ENCODE measurements at regions not wholly inside any gene's neighbourhood (a gene's known extent, or its start where the extent isn't known, plus 50 kb on each side); places are given as distances from the start of the nearest gene placed in this dataset.

- no peak for DNase-seq (ENCODE audit: low spot score)
Measured at GRCh38 chr15:38860253-38860652, 295.6 kb upstream of the RASGRP1 start.

- no peak for DNase-seq (ENCODE audit: low spot score)
Measured at GRCh38 chr15:38860674-38861073, 296.1 kb upstream of the RASGRP1 start.

GRCh38 chr15:38861108-38861507, 296.5 kb upstream of the RASGRP1 start:
- no peak for DNase-seq (ENCODE audit: low spot score)

GRCh38 chr15:38862099-38862498, 297.5 kb upstream of the RASGRP1 start:
- DNase-seq (ENCODE audit: low spot score): no peak

DNA sequence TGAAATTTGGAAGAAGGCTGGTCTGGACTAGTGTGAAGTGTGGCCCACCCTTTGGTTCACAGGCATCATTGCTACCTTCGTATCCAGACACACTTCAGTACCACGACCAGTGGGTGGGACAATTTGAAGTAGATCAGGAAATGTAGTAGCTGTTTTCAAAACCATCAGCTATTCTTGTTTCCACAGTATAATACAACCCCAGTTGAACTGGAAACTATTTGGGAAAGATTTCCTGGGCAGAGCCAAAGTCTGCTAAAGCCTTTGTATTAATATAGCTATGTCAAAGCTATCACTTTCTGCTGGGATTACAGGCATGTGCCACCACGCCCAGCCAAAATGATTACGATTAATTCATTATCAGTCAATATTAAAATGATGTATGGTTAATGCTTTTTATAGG, 298.8 kb upstream of the RASGRP1 start:
- DNase-seq (ENCODE audit: low spot score): no peak

DNA sequence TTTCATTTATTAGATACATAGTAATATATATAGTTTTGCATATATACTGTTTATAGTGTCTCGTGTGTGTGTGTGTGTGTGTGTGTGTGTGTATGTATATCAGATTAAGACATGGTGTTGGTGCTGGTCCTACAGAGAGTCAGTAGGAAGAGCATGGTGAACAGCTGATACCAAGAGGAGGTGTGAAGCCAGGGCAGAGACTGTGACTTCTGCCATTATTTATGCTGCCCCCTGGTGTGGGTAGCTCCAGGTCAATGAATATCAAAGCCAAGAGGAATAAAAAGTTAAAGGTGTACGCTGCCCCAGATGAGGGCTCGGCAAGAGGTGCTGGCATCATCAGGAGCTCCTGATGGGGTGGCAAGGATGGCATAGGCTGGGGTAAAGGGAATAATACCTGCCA, 299.5 kb upstream of the RASGRP1 start:
- no peak for DNase-seq (ENCODE audit: low spot score)

DNA sequence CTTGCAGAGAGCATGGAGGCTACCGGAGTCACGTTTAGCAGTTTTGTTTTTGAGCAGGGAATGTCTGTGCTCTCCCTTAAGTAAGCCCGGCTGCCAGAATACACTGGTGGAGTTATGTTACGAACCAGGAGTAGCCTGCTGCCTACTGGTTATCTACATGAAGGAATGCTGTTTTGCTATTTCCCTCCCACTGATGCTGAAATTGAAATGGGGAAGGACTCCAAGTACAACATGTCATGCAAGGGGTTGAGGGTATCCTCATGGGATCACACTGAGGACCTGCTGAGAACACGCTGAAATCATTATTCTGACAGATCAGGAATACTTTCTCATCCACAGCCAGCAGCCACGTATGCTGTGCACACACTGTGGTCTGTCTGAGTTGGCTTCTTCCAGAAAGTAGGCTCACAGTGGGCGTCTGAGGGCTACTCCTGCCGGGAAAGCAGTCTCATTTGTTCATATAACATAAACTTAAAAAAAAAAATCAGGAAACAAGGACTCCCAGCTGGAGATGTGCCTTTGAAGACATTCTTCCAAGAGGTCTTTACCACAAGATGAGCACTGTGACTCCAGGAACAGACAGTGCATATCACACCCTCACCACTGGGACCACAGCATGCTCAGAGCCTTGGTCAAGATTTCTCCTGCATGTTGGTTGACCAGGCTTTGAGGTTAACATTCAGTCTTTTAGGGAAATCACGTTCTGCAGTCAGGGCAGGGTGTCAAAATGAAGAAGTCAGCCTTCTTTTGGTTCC, 300.4 kb upstream of the RASGRP1 start:
- peak; percentile 45 for DNase-seq (ENCODE audit: low spot score)

- DNase-seq (ENCODE audit: low spot score): no peak
Measured at GRCh38 chr15:38867556-38867955, 302.9 kb upstream of the RASGRP1 start.

DNA sequence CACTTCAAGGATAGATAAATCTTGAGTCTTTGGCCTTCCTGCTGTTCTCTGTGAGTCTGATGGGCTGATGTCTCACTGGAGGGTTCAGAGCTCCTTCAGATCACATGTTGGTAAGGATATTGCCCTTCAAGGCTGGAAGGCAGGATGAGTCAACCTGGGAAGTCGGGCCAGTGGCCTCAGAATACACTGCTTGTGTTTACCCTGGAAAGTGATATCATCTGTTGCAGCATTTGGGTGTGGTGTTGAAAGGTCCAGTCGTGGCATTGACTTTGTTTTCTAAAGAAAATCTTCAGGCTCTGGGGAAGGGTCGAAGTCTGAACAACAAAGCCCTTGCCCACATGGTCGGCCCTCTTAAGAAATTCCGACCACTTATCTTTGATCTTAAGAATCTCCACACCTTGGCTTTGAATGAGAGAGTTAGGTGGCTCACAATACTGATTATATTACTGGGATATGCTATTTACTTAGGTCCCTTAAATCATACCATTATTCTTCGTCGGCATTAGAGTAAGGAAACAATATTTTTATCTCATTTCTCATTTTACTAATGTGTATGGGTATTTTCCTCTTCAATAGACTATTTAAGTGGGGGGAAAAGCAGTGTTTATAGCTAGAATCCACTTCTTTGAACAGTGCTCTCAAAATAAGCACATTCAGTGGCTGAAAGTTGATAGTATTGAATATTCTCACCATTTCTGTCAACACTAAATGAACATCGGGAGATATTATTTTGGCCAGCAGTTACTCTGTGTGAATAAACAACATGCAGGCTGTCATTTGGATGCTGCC, 303.9 kb upstream of the RASGRP1 start:
- peak; percentile 81 for DNase-seq (ENCODE audit: low spot score)

DNA sequence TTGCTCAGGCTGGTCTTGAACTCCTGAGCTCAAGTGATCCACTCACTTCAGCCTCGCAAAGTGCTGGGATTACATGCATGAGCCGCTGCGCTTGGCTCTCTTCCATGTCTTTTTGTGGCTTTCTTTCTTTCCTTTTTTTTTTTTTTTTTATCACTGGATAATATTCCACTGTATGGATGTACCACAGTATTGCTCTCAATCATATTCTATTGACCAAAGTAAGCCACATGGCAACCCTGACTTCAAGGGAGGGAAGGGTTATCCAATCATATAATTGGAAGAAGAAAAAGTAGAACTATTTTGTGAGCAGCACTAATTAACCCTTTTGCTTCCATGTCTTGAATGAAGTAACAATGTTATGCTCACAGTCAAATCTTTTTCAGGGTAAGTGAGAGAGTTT, 307.0 kb upstream of the RASGRP1 start:
- no peak for DNase-seq (ENCODE audit: low spot score)

- no peak for DNase-seq (ENCODE audit: low spot score)
Measured at GRCh38 chr15:38872732-38873131, 308.1 kb upstream of the RASGRP1 start.

DNA sequence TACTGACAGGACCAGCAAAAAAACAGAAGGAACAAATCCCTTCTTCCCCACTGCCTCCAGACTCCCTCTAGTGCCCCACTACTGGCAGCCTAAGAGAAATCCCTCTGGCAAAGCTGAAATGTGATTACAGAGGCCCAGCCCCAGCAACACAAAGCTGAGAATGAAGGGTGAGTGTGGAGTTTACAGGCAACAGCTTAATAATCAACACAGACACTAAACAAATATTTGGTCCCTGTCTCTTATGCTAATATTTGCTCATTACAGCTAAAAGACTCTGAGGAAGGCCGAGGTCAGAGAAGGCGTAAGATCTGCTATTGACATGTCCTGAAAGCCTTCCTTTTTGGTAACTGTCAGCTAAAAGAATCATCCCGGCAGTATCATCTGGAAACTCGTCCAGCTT, 308.5 kb upstream of the RASGRP1 start:
- DNase-seq (ENCODE audit: low spot score): no peak

GRCh38 chr15:38874464-38874863, 309.9 kb upstream of the RASGRP1 start:
- no peak for DNase-seq (ENCODE audit: low spot score)

- DNase-seq (ENCODE audit: low spot score): no peak
Measured at GRCh38 chr15:38876211-38876610, 311.6 kb upstream of the RASGRP1 start.

DNA sequence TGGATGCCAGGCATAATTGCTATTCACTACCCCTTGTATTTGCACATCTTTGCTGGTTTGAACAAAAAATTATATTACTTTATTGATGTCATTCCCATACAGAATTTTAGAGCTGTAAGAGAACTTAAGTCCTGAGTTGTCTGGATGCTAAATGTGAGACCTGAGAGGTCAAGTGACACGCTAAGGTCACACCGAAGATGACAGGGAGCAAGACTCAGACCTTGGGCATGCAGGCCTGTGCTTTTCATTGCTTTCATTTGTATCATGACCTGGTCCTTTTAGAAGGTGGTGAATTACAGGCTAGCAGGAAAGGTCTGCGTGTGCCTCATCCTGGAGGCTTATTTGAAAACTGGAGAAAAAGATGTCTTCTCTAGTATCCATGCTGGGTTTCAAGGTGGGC, 312.0 kb upstream of the RASGRP1 start:
- no peak for DNase-seq (ENCODE audit: low spot score)

- DNase-seq (ENCODE audit: low spot score): no peak
Measured at GRCh38 chr15:38877471-38877870, 312.9 kb upstream of the RASGRP1 start.

- DNase-seq (ENCODE audit: low spot score): no peak
Measured at GRCh38 chr15:38878026-38878425, 313.4 kb upstream of the RASGRP1 start.

DNA sequence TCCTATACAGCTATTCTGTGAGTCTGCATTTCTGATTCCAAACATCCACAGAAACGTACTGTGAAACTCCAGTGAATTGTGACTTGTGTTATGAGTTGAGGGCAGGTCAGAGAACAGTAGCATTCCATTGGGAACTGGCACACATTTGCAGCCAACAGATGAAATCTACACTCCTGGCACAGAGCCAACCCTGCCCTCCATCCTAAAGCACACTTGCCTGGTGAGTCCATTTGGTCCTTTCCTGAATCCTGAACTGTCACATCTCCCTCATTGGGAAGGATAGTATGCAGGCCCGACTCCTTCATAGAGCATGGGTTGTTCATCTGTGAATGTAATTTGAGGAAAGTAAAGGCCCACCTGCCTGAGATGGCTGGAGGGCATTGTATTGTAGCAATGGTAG, 314.3 kb upstream of the RASGRP1 start:
- DNase-seq (ENCODE audit: low spot score): no peak

DNA sequence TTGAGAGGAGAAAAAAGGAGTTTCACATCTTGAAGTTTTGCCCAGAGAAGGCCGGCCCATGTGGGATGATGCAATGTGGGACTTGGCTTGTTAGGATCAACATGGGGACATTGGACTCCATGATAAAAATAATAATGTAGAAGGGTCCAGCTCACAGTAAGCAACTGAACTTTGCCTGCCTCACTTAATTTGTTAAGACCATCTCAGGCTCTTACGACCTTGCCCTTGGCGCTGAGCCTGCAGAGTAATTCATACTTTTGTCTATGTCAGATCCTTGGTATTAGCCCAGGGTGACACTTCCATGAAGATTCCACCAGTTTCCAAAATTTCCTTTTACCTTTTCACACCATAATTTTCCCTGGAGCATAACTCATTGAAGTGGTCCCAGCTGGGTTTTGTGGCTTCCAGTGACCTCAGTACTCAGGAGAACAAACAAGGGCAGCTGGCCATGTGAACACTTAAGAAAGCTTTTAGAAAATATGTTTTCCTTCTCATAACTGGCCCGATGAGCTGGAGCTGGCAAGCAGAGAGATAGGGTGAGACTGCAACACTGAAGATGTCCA, 315.4 kb upstream of the RASGRP1 start:
- no peak for DNase-seq (ENCODE audit: low spot score)

DNA sequence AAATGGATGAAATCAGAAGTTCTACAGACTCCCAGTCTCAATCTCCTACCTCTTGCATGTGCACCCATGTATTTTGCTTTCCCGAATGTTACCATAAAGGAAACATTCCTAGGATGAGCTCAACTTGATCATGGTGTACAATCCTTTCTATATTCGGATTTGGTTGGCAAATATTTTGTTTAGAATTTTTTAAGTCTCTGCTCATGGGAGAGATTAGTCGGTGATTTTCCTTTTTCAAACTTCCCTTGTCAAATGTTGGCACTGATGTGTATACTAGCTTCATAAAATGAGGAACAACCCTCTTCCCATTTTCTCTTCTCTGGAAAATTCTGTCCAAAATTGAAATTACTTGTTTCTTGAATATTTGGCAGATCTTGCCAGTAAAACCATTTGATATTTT, 317.6 kb upstream of the RASGRP1 start:
- no peak for DNase-seq (ENCODE audit: low spot score)

DNA sequence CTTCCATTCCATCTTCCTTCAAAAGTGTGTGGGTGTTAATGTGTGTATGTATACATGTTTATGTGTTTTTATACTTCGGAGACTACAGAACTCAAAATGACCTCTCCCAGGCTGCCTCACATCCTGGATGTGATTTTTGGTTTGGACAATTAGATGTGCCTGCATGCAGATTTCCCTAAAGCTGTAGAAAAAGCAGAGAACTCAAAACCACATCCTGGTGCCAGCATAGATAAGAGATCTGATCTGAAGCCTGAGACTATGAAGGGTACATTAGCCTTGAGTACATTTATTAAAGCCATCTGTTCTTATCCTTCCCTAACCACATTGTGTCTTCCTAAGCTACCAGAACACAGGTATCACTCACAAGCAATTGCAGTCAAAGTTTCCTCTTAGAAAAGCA, 319.4 kb upstream of the RASGRP1 start:
- no peak for DNase-seq (ENCODE audit: low spot score)

DNA sequence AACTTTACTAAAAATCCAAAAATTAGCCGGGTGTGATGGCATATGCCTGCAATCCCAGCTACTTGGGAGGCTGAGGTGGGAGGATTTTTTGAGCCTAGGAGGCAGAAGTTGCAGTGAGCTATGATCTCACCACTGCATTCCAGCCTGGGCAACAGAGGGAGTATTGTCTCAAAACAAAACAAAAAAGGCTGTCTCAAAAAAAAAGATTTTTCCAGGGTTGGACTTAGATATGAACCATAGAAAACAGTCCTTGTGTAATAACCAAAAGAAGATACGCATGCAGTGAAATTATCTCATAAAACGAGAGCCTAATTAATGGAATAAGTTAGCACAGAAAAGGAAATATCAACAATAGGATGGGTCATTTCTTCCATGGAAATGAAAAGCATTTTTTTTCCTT, 320.4 kb upstream of the RASGRP1 start:
- no peak for DNase-seq (ENCODE audit: low spot score)

- no peak for DNase-seq (ENCODE audit: low spot score)
Measured at GRCh38 chr15:38885471-38885952, 320.9 kb upstream of the RASGRP1 start.

All from AG08396 (cell line).